SK-N-SH treated with all-trans-retinoic acid at 6 μM for 48 hours (cell line): ENCODE measurements at regions not wholly inside any gene's neighbourhood (a gene's known extent, or its start where the extent isn't known, plus 50 kb on each side); places are given as distances from the start of the nearest gene placed in this dataset.

ENCODE experiments used
- ATAC-seq: fragments of 200-7000 bp; cut with Tn5 transposase; 3 replicates; pipeline ENCODE4 v1.9.1; 2020; ENCODE audit warnings: mild to moderate bottlenecking, moderate library complexity
- ARNTL ChIP-seq: fragments of 450-650 bp; formaldehyde crosslinking; IDR thresholded peaks from 2 replicates; pipeline ENCODE4 v1.5.0; 2020; ENCODE audit warnings: low read depth, mild to moderate bottlenecking, moderate library complexity, borderline replicate concordance
- BACH2 ChIP-seq: fragments of 250-450 bp; sonication (Bioruptor Pico); IDR thresholded peaks from 2 replicates; pipeline ENCODE4 v1.9.0; 2021; ENCODE audit warnings: mild to moderate bottlenecking, borderline replicate concordance
- GLIS3 ChIP-seq: fragments of 250-450 bp; sonication (Bioruptor Pico); IDR thresholded peaks from 2 replicates; pipeline ENCODE4 v1.5.0; 2020; ENCODE audit warnings: mild to moderate bottlenecking, moderate library complexity
- ISL1 ChIP-seq: fragments of 250-450 bp; sonication (Bioruptor Pico); IDR thresholded peaks from 2 replicates; pipeline ENCODE4 v2.1.2; 2022; ENCODE audit warnings: mild to moderate bottlenecking, moderate library complexity
- OSR1 ChIP-seq: fragments of 250-450 bp; sonication (Bioruptor Pico); IDR thresholded peaks from 2 replicates; pipeline ENCODE4 v1.8.0; 2022; ENCODE audit warnings: moderate library complexity, mild to moderate bottlenecking, inconsistent platforms
- PPARA ChIP-seq: fragments of 250-450 bp; sonication (Bioruptor Pico); IDR thresholded peaks from 2 replicates; pipeline ENCODE4 v1.5.0; 2020; ENCODE audit warnings: mild to moderate bottlenecking, borderline replicate concordance
- RARB ChIP-seq: fragments of 250-450 bp; sonication (Bioruptor Pico); IDR thresholded peaks from 2 replicates; pipeline ENCODE4 v1.8.0; 2021; ENCODE audit warnings: mild to moderate bottlenecking, moderate library complexity
- TCF4 ChIP-seq: fragments of 250-450 bp; sonication (Bioruptor Pico); IDR thresholded peaks from 2 replicates; pipeline ENCODE4 v1.8.0; 2021; ENCODE audit warnings: mild to moderate bottlenecking, moderate library complexity, borderline replicate concordance
- TOX ChIP-seq: fragments of 250-450 bp; sonication (Bioruptor Pico); IDR thresholded peaks from 2 replicates; pipeline ENCODE4 v1.8.0; 2021; ENCODE audit warnings: mild to moderate bottlenecking, moderate library complexity, borderline replicate concordance
- ZC3H10 ChIP-seq: fragments of 250-450 bp; sonication (Bioruptor Pico); IDR thresholded peaks from 2 replicates; pipeline ENCODE4 v1.5.1; 2021; ENCODE audit warnings: mild to moderate bottlenecking, moderate library complexity
- ZFP3 ChIP-seq: fragments of 250-450 bp; sonication (Bioruptor Pico); IDR thresholded peaks from 2 replicates; pipeline ENCODE4 v1.5.0; 2020; ENCODE audit warnings: mild to moderate bottlenecking, moderate library complexity
- ZFP30 ChIP-seq: fragments of 450-650 bp; formaldehyde crosslinking; IDR thresholded peaks from 2 replicates; pipeline ENCODE4 v1.5.0; 2022; ENCODE audit warnings: mild to moderate bottlenecking, moderate library complexity
- ZNF565 ChIP-seq: fragments of 450-650 bp; formaldehyde crosslinking; conservative IDR thresholded peaks from 2 replicates; pipeline ENCODE4 v1.5.0; 2020; ENCODE audit warnings: low read depth, mild to moderate bottlenecking, moderate library complexity
- TF ChIP-seq, protein P1 (sequence below): fragments of 250-450 bp; sonication (Bioruptor Pico); IDR thresholded peaks from 2 replicates; pipeline ENCODE4 v1.5.0; 2020; ENCODE audit warnings: mild to moderate bottlenecking, moderate library complexity
- TF ChIP-seq, protein P2 (sequence below): fragments of 250-450 bp; sonication (Bioruptor Pico); IDR thresholded peaks from 2 replicates; pipeline ENCODE4 v1.8.0; 2020; ENCODE audit warnings: mild to moderate bottlenecking, moderate library complexity, borderline replicate concordance
- TF ChIP-seq, protein P3 (sequence below): fragments of 250-450 bp; sonication (Bioruptor Pico); IDR thresholded peaks from 2 replicates; pipeline ENCODE4 v1.8.0; 2021; ENCODE audit warnings: low read depth, mild to moderate bottlenecking, moderate library complexity, borderline replicate concordance
- TF ChIP-seq, protein P4 (sequence below): fragments of 250-450 bp; sonication (Bioruptor Pico); IDR thresholded peaks from 2 replicates; pipeline ENCODE4 v1.5.1; 2021; ENCODE audit warnings: mild to moderate bottlenecking, moderate library complexity

DNA sequence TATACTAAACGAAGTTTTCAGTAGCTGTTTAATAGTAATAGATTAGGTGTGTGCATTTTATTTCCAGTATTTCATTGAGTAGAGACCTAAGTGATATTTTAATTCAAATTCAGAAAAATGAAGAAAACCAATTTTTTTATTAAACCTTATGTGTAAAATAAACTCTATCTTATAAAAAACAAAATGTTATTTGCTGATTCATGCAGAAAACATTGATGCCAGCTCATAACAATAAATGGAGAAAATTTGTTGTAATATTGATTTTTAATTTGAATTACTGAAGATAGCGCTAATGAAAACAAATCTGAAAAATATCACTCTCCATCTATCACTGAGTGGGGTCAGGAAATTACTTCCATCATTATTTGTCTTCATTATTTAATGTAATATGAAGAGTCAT, 1177.8 kb upstream of the SEMA6A start (continued):
- TF ChIP-seq, protein P1, sequence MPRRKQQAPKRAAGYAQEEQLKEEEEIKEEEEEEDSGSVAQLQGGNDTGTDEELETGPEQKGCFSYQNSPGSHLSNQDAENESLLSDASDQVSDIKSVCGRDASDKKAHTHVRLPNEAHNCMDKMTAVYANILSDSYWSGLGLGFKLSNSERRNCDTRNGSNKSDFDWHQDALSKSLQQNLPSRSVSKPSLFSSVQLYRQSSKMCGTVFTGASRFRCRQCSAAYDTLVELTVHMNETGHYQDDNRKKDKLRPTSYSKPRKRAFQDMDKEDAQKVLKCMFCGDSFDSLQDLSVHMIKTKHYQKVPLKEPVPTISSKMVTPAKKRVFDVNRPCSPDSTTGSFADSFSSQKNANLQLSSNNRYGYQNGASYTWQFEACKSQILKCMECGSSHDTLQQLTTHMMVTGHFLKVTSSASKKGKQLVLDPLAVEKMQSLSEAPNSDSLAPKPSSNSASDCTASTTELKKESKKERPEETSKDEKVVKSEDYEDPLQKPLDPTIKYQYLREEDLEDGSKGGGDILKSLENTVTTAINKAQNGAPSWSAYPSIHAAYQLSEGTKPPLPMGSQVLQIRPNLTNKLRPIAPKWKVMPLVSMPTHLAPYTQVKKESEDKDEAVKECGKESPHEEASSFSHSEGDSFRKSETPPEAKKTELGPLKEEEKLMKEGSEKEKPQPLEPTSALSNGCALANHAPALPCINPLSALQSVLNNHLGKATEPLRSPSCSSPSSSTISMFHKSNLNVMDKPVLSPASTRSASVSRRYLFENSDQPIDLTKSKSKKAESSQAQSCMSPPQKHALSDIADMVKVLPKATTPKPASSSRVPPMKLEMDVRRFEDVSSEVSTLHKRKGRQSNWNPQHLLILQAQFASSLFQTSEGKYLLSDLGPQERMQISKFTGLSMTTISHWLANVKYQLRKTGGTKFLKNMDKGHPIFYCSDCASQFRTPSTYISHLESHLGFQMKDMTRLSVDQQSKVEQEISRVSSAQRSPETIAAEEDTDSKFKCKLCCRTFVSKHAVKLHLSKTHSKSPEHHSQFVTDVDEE (CRISPR knock-in tag), result no peak
- TF ChIP-seq RARB (CRISPR knock-in tag), result no peak

DNA sequence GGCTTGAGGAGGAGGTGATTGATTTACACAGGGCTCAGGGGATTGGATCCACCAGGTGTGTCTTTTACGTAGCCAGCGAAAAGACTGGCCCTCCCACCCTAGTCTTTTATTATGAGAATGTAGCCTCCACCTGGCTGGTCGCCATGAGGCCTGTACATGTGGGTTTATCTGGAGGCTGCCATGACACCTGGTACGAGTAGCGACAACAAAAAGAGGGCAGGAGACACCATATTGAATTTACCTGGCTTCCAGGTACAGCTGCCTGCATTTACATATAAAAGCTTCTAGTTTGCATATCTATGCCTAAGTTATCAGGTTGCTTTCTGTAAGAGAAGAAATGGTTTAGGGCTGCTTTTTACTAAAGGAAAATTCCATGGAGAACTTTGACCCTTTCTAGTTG, 1173.7 kb upstream of the SEMA6A start:
- ATAC-seq, result no peak
- TF ChIP-seq ZNF565 (CRISPR knock-in tag) (no peak), ISL1 (CRISPR knock-in tag) (no peak), OSR1 (CRISPR knock-in tag) (no peak), TCF4 (CRISPR knock-in tag) (no peak), ZC3H10 (no peak), ZFP3 (CRISPR knock-in tag) (no peak), ARNTL (CRISPR knock-in tag) (no peak), ZFP30 (no peak), GLIS3 (CRISPR knock-in tag) (no peak), PPARA (CRISPR knock-in tag) (no peak)
- TF ChIP-seq, protein P2, sequence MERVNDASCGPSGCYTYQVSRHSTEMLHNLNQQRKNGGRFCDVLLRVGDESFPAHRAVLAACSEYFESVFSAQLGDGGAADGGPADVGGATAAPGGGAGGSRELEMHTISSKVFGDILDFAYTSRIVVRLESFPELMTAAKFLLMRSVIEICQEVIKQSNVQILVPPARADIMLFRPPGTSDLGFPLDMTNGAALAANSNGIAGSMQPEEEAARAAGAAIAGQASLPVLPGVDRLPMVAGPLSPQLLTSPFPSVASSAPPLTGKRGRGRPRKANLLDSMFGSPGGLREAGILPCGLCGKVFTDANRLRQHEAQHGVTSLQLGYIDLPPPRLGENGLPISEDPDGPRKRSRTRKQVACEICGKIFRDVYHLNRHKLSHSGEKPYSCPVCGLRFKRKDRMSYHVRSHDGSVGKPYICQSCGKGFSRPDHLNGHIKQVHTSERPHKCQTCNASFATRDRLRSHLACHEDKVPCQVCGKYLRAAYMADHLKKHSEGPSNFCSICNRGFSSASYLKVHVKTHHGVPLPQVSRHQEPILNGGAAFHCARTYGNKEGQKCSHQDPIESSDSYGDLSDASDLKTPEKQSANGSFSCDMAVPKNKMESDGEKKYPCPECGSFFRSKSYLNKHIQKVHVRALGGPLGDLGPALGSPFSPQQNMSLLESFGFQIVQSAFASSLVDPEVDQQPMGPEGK, result no peak
- TF ChIP-seq, protein P1 (CRISPR knock-in tag), result no peak
- TF ChIP-seq, protein P3, sequence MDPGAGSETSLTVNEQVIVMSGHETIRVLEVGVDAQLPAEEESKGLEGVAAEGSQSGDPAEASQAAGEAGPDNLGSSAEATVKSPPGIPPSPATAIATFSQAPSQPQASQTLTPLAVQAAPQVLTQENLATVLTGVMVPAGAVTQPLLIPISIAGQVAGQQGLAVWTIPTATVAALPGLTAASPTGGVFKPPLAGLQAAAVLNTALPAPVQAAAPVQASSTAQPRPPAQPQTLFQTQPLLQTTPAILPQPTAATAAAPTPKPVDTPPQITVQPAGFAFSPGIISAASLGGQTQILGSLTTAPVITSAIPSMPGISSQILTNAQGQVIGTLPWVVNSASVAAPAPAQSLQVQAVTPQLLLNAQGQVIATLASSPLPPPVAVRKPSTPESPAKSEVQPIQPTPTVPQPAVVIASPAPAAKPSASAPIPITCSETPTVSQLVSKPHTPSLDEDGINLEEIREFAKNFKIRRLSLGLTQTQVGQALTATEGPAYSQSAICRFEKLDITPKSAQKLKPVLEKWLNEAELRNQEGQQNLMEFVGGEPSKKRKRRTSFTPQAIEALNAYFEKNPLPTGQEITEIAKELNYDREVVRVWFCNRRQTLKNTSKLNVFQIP (CRISPR knock-in tag), result no peak
- TF ChIP-seq, protein P4, sequence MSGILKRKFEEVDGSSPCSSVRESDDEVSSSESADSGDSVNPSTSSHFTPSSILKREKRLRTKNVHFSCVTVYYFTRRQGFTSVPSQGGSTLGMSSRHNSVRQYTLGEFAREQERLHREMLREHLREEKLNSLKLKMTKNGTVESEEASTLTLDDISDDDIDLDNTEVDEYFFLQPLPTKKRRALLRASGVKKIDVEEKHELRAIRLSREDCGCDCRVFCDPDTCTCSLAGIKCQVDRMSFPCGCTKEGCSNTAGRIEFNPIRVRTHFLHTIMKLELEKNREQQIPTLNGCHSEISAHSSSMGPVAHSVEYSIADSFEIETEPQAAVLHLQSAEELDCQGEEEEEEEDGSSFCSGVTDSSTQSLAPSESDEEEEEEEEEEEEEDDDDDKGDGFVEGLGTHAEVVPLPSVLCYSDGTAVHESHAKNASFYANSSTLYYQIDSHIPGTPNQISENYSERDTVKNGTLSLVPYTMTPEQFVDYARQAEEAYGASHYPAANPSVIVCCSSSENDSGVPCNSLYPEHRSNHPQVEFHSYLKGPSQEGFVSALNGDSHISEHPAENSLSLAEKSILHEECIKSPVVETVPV (CRISPR knock-in tag), result no peak

DNA sequence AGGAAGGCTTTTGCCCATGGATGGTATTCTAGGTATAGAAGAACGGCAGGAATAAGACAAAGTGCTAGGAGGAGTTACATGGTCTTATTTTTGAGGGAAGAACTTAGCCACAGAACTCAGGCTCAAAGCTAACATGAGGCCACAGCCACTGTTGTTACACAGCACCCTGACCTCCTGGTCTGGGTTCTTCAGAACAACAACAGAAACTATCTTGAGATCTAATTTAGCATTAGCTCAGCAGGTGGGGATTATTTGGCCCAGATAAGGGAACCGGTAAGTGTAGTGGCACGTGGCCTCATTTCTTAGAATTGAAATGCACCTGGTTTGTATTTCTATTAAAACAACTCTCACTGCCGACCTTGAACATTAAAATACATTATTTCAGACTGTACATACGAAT, 1168.7 kb upstream of the SEMA6A start:
- ATAC-seq, result no peak
- no peak for TF ChIP-seq ISL1 (CRISPR knock-in tag)
- TF ChIP-seq, protein P1 (CRISPR knock-in tag), result no peak
- TF ChIP-seq BACH2 (CRISPR knock-in tag), result no peak
- TF ChIP-seq ZC3H10, result no peak
- TF ChIP-seq OSR1 (CRISPR knock-in tag), result no peak
- TF ChIP-seq TOX (CRISPR knock-in tag), result no peak
- TF ChIP-seq, protein P3 (CRISPR knock-in tag), result no peak
- TF ChIP-seq GLIS3 (CRISPR knock-in tag), result no peak
- TF ChIP-seq ZNF565 (CRISPR knock-in tag), result no peak
- TF ChIP-seq, protein P4 (CRISPR knock-in tag), result no peak
